ENCODE measurements at regions not wholly inside any gene's neighbourhood (a gene's known extent, or its start where the extent isn't known, plus 50 kb on each side); places are given as distances from the start of the nearest gene placed in this dataset.
A peak's percentile ranks its signal among the peaks of the same experiment; 100 is the strongest.

- H3K4me3 ChIP-seq: no peak overlapping the region
- no peaks in the 10 kb centered on the region for H3K9me3 ChIP-seq (ENCODE audit: low read depth)
- no peaks in the 10 kb centered on the region for H3K36me3 ChIP-seq
- no peak overlapping the region for H3K27ac ChIP-seq
- DNase-seq (ENCODE audit: low read depth in 1 of 2, low spot score in 1 of 2): no peak
- TF ChIP-seq, protein P1, sequence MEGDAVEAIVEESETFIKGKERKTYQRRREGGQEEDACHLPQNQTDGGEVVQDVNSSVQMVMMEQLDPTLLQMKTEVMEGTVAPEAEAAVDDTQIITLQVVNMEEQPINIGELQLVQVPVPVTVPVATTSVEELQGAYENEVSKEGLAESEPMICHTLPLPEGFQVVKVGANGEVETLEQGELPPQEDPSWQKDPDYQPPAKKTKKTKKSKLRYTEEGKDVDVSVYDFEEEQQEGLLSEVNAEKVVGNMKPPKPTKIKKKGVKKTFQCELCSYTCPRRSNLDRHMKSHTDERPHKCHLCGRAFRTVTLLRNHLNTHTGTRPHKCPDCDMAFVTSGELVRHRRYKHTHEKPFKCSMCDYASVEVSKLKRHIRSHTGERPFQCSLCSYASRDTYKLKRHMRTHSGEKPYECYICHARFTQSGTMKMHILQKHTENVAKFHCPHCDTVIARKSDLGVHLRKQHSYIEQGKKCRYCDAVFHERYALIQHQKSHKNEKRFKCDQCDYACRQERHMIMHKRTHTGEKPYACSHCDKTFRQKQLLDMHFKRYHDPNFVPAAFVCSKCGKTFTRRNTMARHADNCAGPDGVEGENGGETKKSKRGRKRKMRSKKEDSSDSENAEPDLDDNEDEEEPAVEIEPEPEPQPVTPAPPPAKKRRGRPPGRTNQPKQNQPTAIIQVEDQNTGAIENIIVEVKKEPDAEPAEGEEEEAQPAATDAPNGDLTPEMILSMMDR (IDR thresholded peaks at IDR 0.05; ENCODE audit: low read depth, low read length): no peak
- no peaks in the 10 kb centered on the region for H3K27me3 ChIP-seq
- H3K4me1 ChIP-seq (ENCODE audit: low read depth): peaks cover 17% of the 10 kb centered on the region
These were observed 95.4 kb upstream of the CCDC80 start for GRCh38 chr3:112736386-112736785.

DNA sequence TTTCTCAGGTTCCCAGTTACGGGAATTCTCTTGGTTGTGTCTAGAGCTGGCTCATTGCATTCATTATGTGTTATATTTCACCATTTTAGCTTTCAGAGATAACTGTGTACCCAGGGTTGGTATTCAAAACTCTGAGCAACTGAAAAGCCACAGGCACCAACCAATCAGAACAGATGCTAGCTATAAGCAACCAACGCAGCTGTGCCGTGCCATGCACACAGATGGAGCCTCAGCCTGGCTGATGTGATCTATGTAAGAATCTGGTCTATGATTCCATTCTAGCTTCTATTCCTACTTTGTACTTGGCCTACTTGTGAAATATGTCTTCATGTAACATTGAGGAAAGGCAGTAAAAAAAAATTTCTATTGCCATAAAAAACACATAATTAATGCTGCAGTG lies 95.0 kb upstream of the CCDC80 start:
- Histone ChIP-seq H3K27ac (no peak overlapping the region), H3K36me3 (no peaks in the 10 kb centered on the region), H3K4me1 (ENCODE audit: low read depth) (peaks cover 17% of the 10 kb centered on the region), H3K9me3 (ENCODE audit: low read depth) (no peaks in the 10 kb centered on the region), H3K4me3 (no peak overlapping the region), H3K27me3 (no peaks in the 10 kb centered on the region)
- TF ChIP-seq, protein P1 (IDR thresholded peaks at IDR 0.05; ENCODE audit: low read depth, low read length): no peak
- DNase-seq (ENCODE audit: low read depth in 1 of 2, low spot score in 1 of 2): peak in 1 of 2 donors; percentile 8

- DNase-seq (ENCODE audit: low read depth in 1 of 2, low spot score in 1 of 2): peak; percentile 84 to 96
- no peaks in the 10 kb centered on the region for H3K9me3 ChIP-seq (ENCODE audit: low read depth)
- H3K4me1 ChIP-seq (ENCODE audit: low read depth): peaks cover 17% of the 10 kb centered on the region
- H3K4me3 ChIP-seq: no peak overlapping the region
- no peaks in the 10 kb centered on the region for H3K36me3 ChIP-seq
- TF ChIP-seq, protein P1 (IDR thresholded peaks at IDR 0.05; ENCODE audit: low read depth, low read length): peak; percentile 74
- H3K27ac ChIP-seq: no peak overlapping the region
- no peaks in the 10 kb centered on the region for H3K27me3 ChIP-seq
These were observed 93.9 kb upstream of the CCDC80 start for GRCh38 chr3:112734736-112735350.

GRCh38 chr3:112734171-112734570 lies 93.2 kb upstream of the CCDC80 start:
- TF ChIP-seq, protein P1 (IDR thresholded peaks at IDR 0.05; ENCODE audit: low read depth, low read length): no peak
- Histone ChIP-seq H3K4me3 (no peak overlapping the region), H3K4me1 (ENCODE audit: low read depth) (peaks cover 11% of the 10 kb centered on the region), H3K27ac (no peak overlapping the region), H3K9me3 (ENCODE audit: low read depth) (no peaks in the 10 kb centered on the region), H3K36me3 (no peaks in the 10 kb centered on the region), H3K27me3 (no peaks in the 10 kb centered on the region)
- DNase-seq (ENCODE audit: low read depth in 1 of 2, low spot score in 1 of 2): no peak

GRCh38 chr3:112730210-112730609 lies 89.3 kb upstream of the CCDC80 start:
- no peaks in the 10 kb centered on the region for H3K4me1 ChIP-seq (ENCODE audit: low read depth)

More at GRCh38 chr3:112730210-112730609, 89.3 kb upstream of the CCDC80 start:
- TF ChIP-seq, protein P1 (IDR thresholded peaks at IDR 0.05; ENCODE audit: low read depth, low read length): peak; percentile 29
- Histone ChIP-seq H3K4me3 (no peak overlapping the region), H3K27me3 (no peaks in the 10 kb centered on the region), H3K27ac (no peak overlapping the region), H3K9me3 (ENCODE audit: low read depth) (no peaks in the 10 kb centered on the region), H3K36me3 (no peaks in the 10 kb centered on the region)
- DNase-seq (ENCODE audit: low read depth in 1 of 2, low spot score in 1 of 2): no peak

All from cardiac muscle cell (in vitro differentiated cells and primary cell).